Loucy (cell line): ENCODE measurements at regions not wholly inside any gene's neighbourhood (a gene's known extent, or its start where the extent isn't known, plus 50 kb on each side); places are given as distances from the start of the nearest gene placed in this dataset.

Experiments
- H2AFZ ChIP-seq: fragments of 200-600 bp; sonication (generic); 2 replicates; pipeline ENCODE4 v1.6.0; 2016; ENCODE audit warnings: antibody characterized with exemption, mild to moderate bottlenecking, low read length, moderate library complexity
- H3F3A ChIP-seq: fragments of 200-600 bp; 2 replicates; pipeline ENCODE4 v1.6.0; 2016; ENCODE audit warnings: antibody characterized with exemption, low read depth, mild to moderate bottlenecking
- H3K27me3 ChIP-seq: fragments of 200-600 bp; sonication (generic); 2 replicates; pipeline ENCODE4 v1.6.1; 2014; ENCODE audit warnings: low read length, mild to moderate bottlenecking; ENCODE audit not compliant: insufficient read depth, poor library complexity, severe bottlenecking
- H3K36me3 ChIP-seq: fragments of 200-600 bp; sonication (generic); 2 replicates; pipeline ENCODE4 v1.6.1; 2016; ENCODE audit warnings: low read length; ENCODE audit not compliant: insufficient read depth
- H3K4me1 ChIP-seq: fragments of 200-600 bp; sonication (generic); 2 replicates; pipeline ENCODE4 v1.5.1; 2014; ENCODE audit warnings: low read length, mild to moderate bottlenecking; ENCODE audit not compliant: insufficient read depth, poor library complexity, severe bottlenecking
- H3K4me2 ChIP-seq: fragments of 200-600 bp; sonication (generic); 2 replicates; pipeline ENCODE4 v1.6.0; 2014; ENCODE audit warnings: antibody characterized with exemption, low read length, low read depth, mild to moderate bottlenecking; ENCODE audit not compliant: poor library complexity, severe bottlenecking
- H3K4me3 ChIP-seq: fragments of 200-600 bp; sonication (generic); 2 replicates; pipeline ENCODE4 v1.5.1; 2014; ENCODE audit warnings: low read length, mild to moderate bottlenecking, mixed read lengths; ENCODE audit not compliant: poor library complexity, severe bottlenecking
- H3K79me2 ChIP-seq: fragments of 200-600 bp; sonication (generic); 2 replicates; pipeline ENCODE4 v1.6.1; 2014; ENCODE audit warnings: low read length; ENCODE audit not compliant: insufficient read depth
- H3K9ac ChIP-seq: fragments of 200-600 bp; sonication (generic); 2 replicates; pipeline ENCODE4 v1.6.0; 2014; ENCODE audit warnings: mild to moderate bottlenecking, low read depth, low read length, moderate library complexity; ENCODE audit not compliant: poor library complexity, severe bottlenecking
- H3K9me2 ChIP-seq: fragments of 200-600 bp; sonication (generic); replicated peaks from 2 replicates; pipeline ENCODE4 v1.6.1; 2016; ENCODE audit warnings: low read depth, low read length, mixed read lengths
- H3K9me3 ChIP-seq: fragments of 200-600 bp; sonication (generic); 2 replicates; pipeline ENCODE4 v1.6.1; 2014; ENCODE audit warnings: mild to moderate bottlenecking, antibody characterized with exemption, low read length, low read depth; ENCODE audit not compliant: insufficient read depth
- H4K20me1 ChIP-seq: fragments of 200-600 bp; sonication (generic); 2 replicates; pipeline ENCODE4 v1.6.0; 2014; ENCODE audit warnings: antibody characterized with exemption, low read length, mild to moderate bottlenecking; ENCODE audit not compliant: insufficient read depth, poor library complexity, severe bottlenecking
- EZH2phosphoT487 ChIP-seq: fragments of 200-600 bp; IDR thresholded peaks from 2 replicates; pipeline ENCODE4 v1.6.1; 2018; ENCODE audit warnings: antibody characterized with exemption, mild to moderate bottlenecking, moderate library complexity, borderline replicate concordance
- TF ChIP-seq, protein P1 (sequence below): fragments of 200-600 bp; sonication (generic); conservative IDR thresholded peaks from 2 replicates; pipeline ENCODE4 v1.5.1; 2014; ENCODE audit warnings: mild to moderate bottlenecking, antibody characterized with exemption, low read length

DNA sequence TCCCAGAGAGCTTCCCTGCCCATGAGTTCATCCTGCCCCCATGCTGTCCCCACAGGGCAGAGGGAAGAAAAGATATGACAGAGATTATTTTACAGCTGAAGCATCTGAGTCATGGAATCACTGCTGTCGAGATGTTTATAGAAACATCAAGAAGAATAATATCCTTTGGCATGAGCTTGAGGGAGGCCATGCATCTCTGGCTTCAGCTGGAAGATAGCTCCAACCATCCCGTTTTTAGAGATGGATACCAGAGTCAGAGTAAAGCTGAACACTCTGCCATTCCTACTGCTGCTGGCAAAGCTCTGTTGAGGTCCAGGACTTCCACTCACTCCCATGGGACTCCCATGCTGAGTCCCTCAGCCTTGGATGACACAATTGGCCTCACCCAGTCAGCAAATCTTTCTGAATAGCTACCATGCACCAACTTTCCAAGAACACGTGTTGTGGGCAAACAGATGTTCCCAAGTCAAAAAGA lies 167.8 kb downstream of the TTC32 start:
- no peak overlapping the region for H2AFZ ChIP-seq
- no peaks in the 10 kb centered on the region for H3K4me1 ChIP-seq
- H3K36me3 ChIP-seq: no peaks in the 10 kb centered on the region
- H4K20me1 ChIP-seq: no peaks in the 10 kb centered on the region
- H3K27me3 ChIP-seq: no peaks in the 10 kb centered on the region
- H3K9me2 ChIP-seq: no peaks in the 10 kb centered on the region
- no peak overlapping the region for H3K4me2 ChIP-seq
- TF ChIP-seq, protein P1, sequence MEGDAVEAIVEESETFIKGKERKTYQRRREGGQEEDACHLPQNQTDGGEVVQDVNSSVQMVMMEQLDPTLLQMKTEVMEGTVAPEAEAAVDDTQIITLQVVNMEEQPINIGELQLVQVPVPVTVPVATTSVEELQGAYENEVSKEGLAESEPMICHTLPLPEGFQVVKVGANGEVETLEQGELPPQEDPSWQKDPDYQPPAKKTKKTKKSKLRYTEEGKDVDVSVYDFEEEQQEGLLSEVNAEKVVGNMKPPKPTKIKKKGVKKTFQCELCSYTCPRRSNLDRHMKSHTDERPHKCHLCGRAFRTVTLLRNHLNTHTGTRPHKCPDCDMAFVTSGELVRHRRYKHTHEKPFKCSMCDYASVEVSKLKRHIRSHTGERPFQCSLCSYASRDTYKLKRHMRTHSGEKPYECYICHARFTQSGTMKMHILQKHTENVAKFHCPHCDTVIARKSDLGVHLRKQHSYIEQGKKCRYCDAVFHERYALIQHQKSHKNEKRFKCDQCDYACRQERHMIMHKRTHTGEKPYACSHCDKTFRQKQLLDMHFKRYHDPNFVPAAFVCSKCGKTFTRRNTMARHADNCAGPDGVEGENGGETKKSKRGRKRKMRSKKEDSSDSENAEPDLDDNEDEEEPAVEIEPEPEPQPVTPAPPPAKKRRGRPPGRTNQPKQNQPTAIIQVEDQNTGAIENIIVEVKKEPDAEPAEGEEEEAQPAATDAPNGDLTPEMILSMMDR: no peak
- TF ChIP-seq EZH2phosphoT487: no peak
- no peak overlapping the region for H3K9ac ChIP-seq
- no peaks in the 10 kb centered on the region for H3F3A ChIP-seq
- H3K4me3 ChIP-seq: no peak overlapping the region
- no peaks in the 10 kb centered on the region for H3K79me2 ChIP-seq
- no peaks in the 10 kb centered on the region for H3K9me3 ChIP-seq

DNA sequence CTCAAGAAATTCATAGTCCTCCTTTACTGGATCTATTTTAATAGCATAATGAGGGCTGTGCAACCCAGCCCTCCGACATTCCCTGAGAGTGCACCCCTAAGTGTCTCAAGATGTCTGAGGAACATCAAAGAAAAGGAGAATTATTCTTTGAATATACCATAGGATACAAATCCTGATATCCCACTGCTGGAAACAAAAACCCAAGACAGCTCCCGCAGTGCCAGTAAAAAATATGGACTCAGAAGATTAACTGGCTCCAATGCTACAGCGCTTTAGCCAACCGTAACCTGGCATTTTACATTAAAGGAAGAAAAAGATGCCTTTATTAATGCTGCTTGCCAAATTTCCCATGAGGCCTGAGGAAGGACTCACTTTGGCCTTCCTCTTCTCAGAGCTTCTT lies 168.4 kb downstream of the TTC32 start:
- Histone ChIP-seq H3K27me3 (no peaks in the 10 kb centered on the region), H3K9me2 (no peaks in the 10 kb centered on the region), H3K4me2 (no peak overlapping the region), H2AFZ (no peak overlapping the region), H3K9ac (no peak overlapping the region), H3K79me2 (no peaks in the 10 kb centered on the region), H3K4me1 (no peaks in the 10 kb centered on the region), H3K36me3 (no peaks in the 10 kb centered on the region), H3K9me3 (no peaks in the 10 kb centered on the region), H4K20me1 (no peaks in the 10 kb centered on the region), H3K4me3 (no peak overlapping the region), H3F3A (no peaks in the 10 kb centered on the region)
- TF ChIP-seq, protein P1: no peak
- TF ChIP-seq EZH2phosphoT487: no peak

DNA sequence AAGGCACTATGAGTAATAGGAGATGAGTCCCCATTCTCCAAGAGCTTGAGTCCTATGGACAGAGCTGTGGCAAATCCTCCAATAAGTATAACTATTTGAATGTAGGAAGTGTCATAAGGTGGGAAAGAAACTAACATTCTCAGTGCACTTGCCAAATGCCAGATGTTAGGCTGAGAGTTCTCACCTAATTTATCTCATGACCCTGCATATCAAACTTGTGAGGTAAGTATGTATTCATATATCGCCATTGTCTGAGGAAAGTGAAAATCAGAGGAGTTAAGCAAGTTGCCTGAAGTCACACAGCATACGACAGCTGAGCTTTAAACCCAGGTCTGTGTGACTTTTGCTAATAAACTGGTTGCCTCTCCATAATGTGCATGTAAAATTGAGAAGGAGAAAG lies 169.5 kb downstream of the TTC32 start:
- Histone ChIP-seq H2AFZ (no peak overlapping the region), H3K9me3 (no peaks in the 10 kb centered on the region), H3K27me3 (no peaks in the 10 kb centered on the region), H3K9me2 (no peaks in the 10 kb centered on the region), H3F3A (no peaks in the 10 kb centered on the region), H3K9ac (no peak overlapping the region), H3K4me2 (no peak overlapping the region), H3K4me1 (no peaks in the 10 kb centered on the region), H3K36me3 (no peaks in the 10 kb centered on the region), H3K79me2 (no peaks in the 10 kb centered on the region), H3K4me3 (no peak overlapping the region), H4K20me1 (no peaks in the 10 kb centered on the region)
- TF ChIP-seq EZH2phosphoT487: no peak
- TF ChIP-seq, protein P1: no peak
